HAP-1 (cell line): ENCODE measurements at regions not wholly inside any gene's neighbourhood (a gene's known extent, or its start where the extent isn't known, plus 50 kb on each side); places are given as distances from the start of the nearest gene placed in this dataset.

Source experiments
- DNase-seq, 2 experiments: peaks; one replicate each; pipeline ENCODE4 v3.0.0-alpha.2; 2016 to 2020; ENCODE audit warnings: low spot score in 2 of 2
- H3K27me3 ChIP-seq: fragments of 250-450 bp; sonication (Bioruptor Pico); 2 replicates; pipeline ENCODE4 v1.5.1; 2020; ENCODE audit warnings: low read depth, mild to moderate bottlenecking, moderate library complexity
- H3K36me3 ChIP-seq: fragments of 250-450 bp; sonication (Bioruptor Pico); replicated peaks from 2 replicates; pipeline ENCODE4 v1.5.1; 2020; ENCODE audit warnings: mild to moderate bottlenecking
- H3K4me1 ChIP-seq: fragments of 250-450 bp; sonication (Bioruptor Pico); 2 replicates; pipeline ENCODE4 v1.5.1; 2020; ENCODE audit warnings: mild to moderate bottlenecking
- H3K4me3 ChIP-seq: fragments of 250-450 bp; sonication (Bioruptor Pico); 2 replicates; pipeline ENCODE4 v1.5.1; 2020; ENCODE audit warnings: mild to moderate bottlenecking, moderate library complexity
- H3K9me3 ChIP-seq: fragments of 250-450 bp; sonication (Bioruptor Pico); 2 replicates; pipeline ENCODE4 v1.5.1; 2020; ENCODE audit warnings: mild to moderate bottlenecking, moderate library complexity
- in situ Hi-C: fragments of 300-500 bp; cut with MboI; formaldehyde crosslinking; loops from 3 replicates; pipeline ENCODE4 v1.14.3; 2020; ENCODE audit warnings: low sequenced_read_pairs, inconsistent platforms, mixed read lengths

GRCh38 chr11:127607487-127608085, 607.0 kb upstream of the KIRREL3 start:
- DNase-seq = no peak
- no peak overlapping the region for H3K4me3 ChIP-seq
- H3K27me3 ChIP-seq = no peaks in the 10 kb centered on the region
- in situ Hi-C loops = no loop called here
- no peaks in the 10 kb centered on the region for H3K36me3 ChIP-seq
- H3K9me3 ChIP-seq = no peaks in the 10 kb centered on the region
- H3K4me1 ChIP-seq = no peaks in the 10 kb centered on the region

GRCh38 chr11:127601578-127601977, 601.0 kb upstream of the KIRREL3 start:
- H3K4me3 ChIP-seq = no peak overlapping the region
- no peaks in the 10 kb centered on the region for H3K27me3 ChIP-seq
- no peak for DNase-seq
- in situ Hi-C loops = no loop called here
- no peaks in the 10 kb centered on the region for H3K36me3 ChIP-seq
- no peaks in the 10 kb centered on the region for H3K4me1 ChIP-seq
- no peaks in the 10 kb centered on the region for H3K9me3 ChIP-seq

GRCh38 chr11:127600674-127601073, 600.1 kb upstream of the KIRREL3 start:
- no peaks in the 10 kb centered on the region for H3K9me3 ChIP-seq

GRCh38 chr11:127598476-127598875, 597.9 kb upstream of the KIRREL3 start:
- Histone ChIP-seq H3K36me3 (no peaks in the 10 kb centered on the region), H3K27me3 (no peaks in the 10 kb centered on the region), H3K9me3 (no peaks in the 10 kb centered on the region), H3K4me1 (no peaks in the 10 kb centered on the region), H3K4me3 (no peak overlapping the region)
- DNase-seq = no peak
- in situ Hi-C loops = no loop called here

More at GRCh38 chr11:127600674-127601073, 600.1 kb upstream of the KIRREL3 start:
- no peak for DNase-seq
- H3K4me1 ChIP-seq = no peaks in the 10 kb centered on the region
- no peaks in the 10 kb centered on the region for H3K36me3 ChIP-seq
- no peak overlapping the region for H3K4me3 ChIP-seq
- H3K27me3 ChIP-seq = no peaks in the 10 kb centered on the region
- in situ Hi-C loops = no loop called here

- H3K9me3 ChIP-seq = no peaks in the 10 kb centered on the region
- in situ Hi-C loops = no loop called here
- DNase-seq = no peak
- no peaks in the 10 kb centered on the region for H3K36me3 ChIP-seq
- no peaks in the 10 kb centered on the region for H3K4me1 ChIP-seq
- no peaks in the 10 kb centered on the region for H3K27me3 ChIP-seq
- no peak overlapping the region for H3K4me3 ChIP-seq
Observed at GRCh38 chr11:127596433-127596832, 595.9 kb upstream of the KIRREL3 start.

- H3K9me3 ChIP-seq = no peaks in the 10 kb centered on the region
- in situ Hi-C loops = no loop called here
- H3K27me3 ChIP-seq = no peaks in the 10 kb centered on the region
- no peaks in the 10 kb centered on the region for H3K36me3 ChIP-seq
- DNase-seq = no peak
- H3K4me1 ChIP-seq = no peaks in the 10 kb centered on the region
- no peak overlapping the region for H3K4me3 ChIP-seq
Observed at GRCh38 chr11:127592371-127592770, 591.8 kb upstream of the KIRREL3 start.

GRCh38 chr11:127590314-127590713, 589.7 kb upstream of the KIRREL3 start:
- no peak overlapping the region for H3K4me3 ChIP-seq
- no peaks in the 10 kb centered on the region for H3K27me3 ChIP-seq
- no peaks in the 10 kb centered on the region for H3K36me3 ChIP-seq
- H3K9me3 ChIP-seq = no peaks in the 10 kb centered on the region
- no peak for DNase-seq
- in situ Hi-C loops = no loop called here
- H3K4me1 ChIP-seq = no peaks in the 10 kb centered on the region

- no peak overlapping the region for H3K4me3 ChIP-seq
- no peaks in the 10 kb centered on the region for H3K27me3 ChIP-seq
- H3K36me3 ChIP-seq = no peaks in the 10 kb centered on the region
- in situ Hi-C loops = no loop called here
- H3K9me3 ChIP-seq = no peaks in the 10 kb centered on the region
- H3K4me1 ChIP-seq = no peaks in the 10 kb centered on the region
- DNase-seq = no peak
Observed at GRCh38 chr11:127588431-127588830, 587.9 kb upstream of the KIRREL3 start.

GRCh38 chr11:127587511-127587910, 586.9 kb upstream of the KIRREL3 start:
- Histone ChIP-seq H3K27me3 (no peaks in the 10 kb centered on the region), H3K36me3 (no peaks in the 10 kb centered on the region), H3K4me1 (no peaks in the 10 kb centered on the region), H3K4me3 (no peak overlapping the region), H3K9me3 (no peaks in the 10 kb centered on the region)
- in situ Hi-C loops = no loop called here
- no peak for DNase-seq

GRCh38 chr11:127576210-127576609, 575.6 kb upstream of the KIRREL3 start:
- Histone ChIP-seq H3K27me3 (no peaks in the 10 kb centered on the region), H3K4me1 (no peaks in the 10 kb centered on the region), H3K4me3 (no peak overlapping the region), H3K36me3 (no peaks in the 10 kb centered on the region), H3K9me3 (no peaks in the 10 kb centered on the region)
- in situ Hi-C loops = no loop called here
- DNase-seq = no peak

GRCh38 chr11:127574478-127574877, 573.9 kb upstream of the KIRREL3 start:
- DNase-seq = no peak
- in situ Hi-C loops = no loop called here
- Histone ChIP-seq H3K4me3 (no peak overlapping the region), H3K9me3 (no peaks in the 10 kb centered on the region), H3K36me3 (no peaks in the 10 kb centered on the region), H3K4me1 (no peaks in the 10 kb centered on the region), H3K27me3 (no peaks in the 10 kb centered on the region)

GRCh38 chr11:127568891-127569290, 568.3 kb upstream of the KIRREL3 start:
- no peaks in the 10 kb centered on the region for H3K27me3 ChIP-seq
- no peak overlapping the region for H3K4me3 ChIP-seq
- H3K9me3 ChIP-seq = no peaks in the 10 kb centered on the region
- in situ Hi-C loops = no loop called here
- no peaks in the 10 kb centered on the region for H3K4me1 ChIP-seq
- no peaks in the 10 kb centered on the region for H3K36me3 ChIP-seq
- no peak for DNase-seq

- no peaks in the 10 kb centered on the region for H3K4me1 ChIP-seq
- H3K36me3 ChIP-seq = no peaks in the 10 kb centered on the region
- no peaks in the 10 kb centered on the region for H3K27me3 ChIP-seq
- no peaks in the 10 kb centered on the region for H3K9me3 ChIP-seq
- in situ Hi-C loops = no loop called here
- no peak for DNase-seq
- H3K4me3 ChIP-seq = no peak overlapping the region
Observed at GRCh38 chr11:127567237-127567932, 566.8 kb upstream of the KIRREL3 start.

GRCh38 chr11:127564810-127565209, 564.2 kb upstream of the KIRREL3 start:
- Histone ChIP-seq H3K36me3 (no peaks in the 10 kb centered on the region), H3K4me3 (no peak overlapping the region), H3K9me3 (no peaks in the 10 kb centered on the region), H3K4me1 (no peaks in the 10 kb centered on the region), H3K27me3 (no peaks in the 10 kb centered on the region)
- in situ Hi-C loops = no loop called here
- DNase-seq = no peak

- in situ Hi-C loops = no loop called here
- Histone ChIP-seq H3K4me3 (no peak overlapping the region), H3K9me3 (no peaks in the 10 kb centered on the region), H3K4me1 (no peaks in the 10 kb centered on the region), H3K27me3 (no peaks in the 10 kb centered on the region), H3K36me3 (no peaks in the 10 kb centered on the region)
- no peak for DNase-seq
Observed at GRCh38 chr11:127559978-127560377, 559.4 kb upstream of the KIRREL3 start.
